Naive B cell (primary cell): ENCODE measurements at regions not wholly inside any gene's neighbourhood (a gene's known extent, or its start where the extent isn't known, plus 50 kb on each side); places are given as distances from the start of the nearest gene placed in this dataset.

Experiments
- ATAC-seq, 2 donors: fragments of 150-1000 bp; cut with Tn5 transposase; 2 replicates each; pipeline ENCODE4 v1.10.0; 2021; ENCODE audit warnings: low read depth in 2 of 2, mild to moderate bottlenecking in 2 of 2, moderate library complexity in 2 of 2
- DNase-seq: peaks from one replicate; pipeline ENCODE4 v3.0.0; 2022
- H3K27ac Mint-ChIP-seq, 6 donors: one replicate each; pipeline ENCODE4 v1.8.0; 2020 to 2022; ENCODE audit warnings: mild to moderate bottlenecking in 6 of 6, mixed read lengths in 6 of 6, moderate library complexity in 5 of 6, inconsistent platforms in 2 of 6
- H3K27me3 Mint-ChIP-seq, 3 donors: one replicate each; pipeline ENCODE4 v1.8.0; 2021 to 2022; ENCODE audit warnings: mixed read lengths in 3 of 3, mild to moderate bottlenecking in 1 of 3
- H3K36me3 Mint-ChIP-seq, 2 donors: one replicate each; pipeline ENCODE4 v1.8.0; 2020 to 2022; ENCODE audit warnings: mixed read lengths in 2 of 2, inconsistent platforms in 1 of 2, mild to moderate bottlenecking in 1 of 2
- H3K4me1 Mint-ChIP-seq, 3 donors: one replicate each; pipeline ENCODE4 v1.8.0; 2020 to 2022; ENCODE audit warnings: mixed read lengths in 3 of 3, inconsistent platforms in 1 of 3, mild to moderate bottlenecking in 1 of 3, moderate library complexity in 1 of 3
- H3K4me3 Mint-ChIP-seq, 8 donors: one replicate each; pipeline ENCODE4 v1.8.0; 2020 to 2022; ENCODE audit warnings: mild to moderate bottlenecking in 8 of 8, mixed read lengths in 8 of 8, moderate library complexity in 8 of 8, inconsistent platforms in 2 of 8
- H3K9me3 Mint-ChIP-seq, 7 donors: one replicate each; pipeline ENCODE4 v1.8.0; 2020 to 2022; ENCODE audit warnings: mixed read lengths in 7 of 7, mild to moderate bottlenecking in 5 of 7, inconsistent platforms in 2 of 7, moderate library complexity in 1 of 7

GRCh38 chr7:91343996-91344629 lies 79.9 kb downstream of the FZD1 start:
- peak overlapping the region in 2 of 8 donors; percentile 7 to 29 for H3K4me3 Mint-ChIP-seq
- H3K4me1 Mint-ChIP-seq: peaks cover 4 to 9% (median 6%) of the 10 kb centered on the region in 3 donors
- peak overlapping the region in 4 of 6 donors; percentile 5 to 92 (median 53) for H3K27ac Mint-ChIP-seq
- H3K27me3 Mint-ChIP-seq: peaks cover 0 to 5% (median 0%) of the 10 kb centered on the region in 3 donors
- ATAC-seq (no peak), DNase-seq (no peak)
- peaks cover 0 to 5% (median 0%) of the 10 kb centered on the region in 7 donors for H3K9me3 Mint-ChIP-seq
- H3K36me3 Mint-ChIP-seq: no peaks in the 10 kb centered on the region

- Mint-ChIP-seq H3K27me3 (peaks cover 0 to 5% (median 0%) of the 10 kb centered on the region in 3 donors), H3K4me1 (peaks cover 4 to 9% (median 6%) of the 10 kb centered on the region in 3 donors), H3K36me3 (no peaks in the 10 kb centered on the region), H3K4me3 (peak overlapping the region in 3 of 8 donors; percentile 10 to 41 (median 29)), H3K9me3 (peaks cover 0 to 6% (median 0%) of the 10 kb centered on the region in 7 donors), H3K27ac (no peak overlapping the region)
- ATAC-seq (peak; percentile 75 to 79), DNase-seq (no peak)
Observed at GRCh38 chr7:91344911-91345310, 80.7 kb downstream of the FZD1 start.

DNA sequence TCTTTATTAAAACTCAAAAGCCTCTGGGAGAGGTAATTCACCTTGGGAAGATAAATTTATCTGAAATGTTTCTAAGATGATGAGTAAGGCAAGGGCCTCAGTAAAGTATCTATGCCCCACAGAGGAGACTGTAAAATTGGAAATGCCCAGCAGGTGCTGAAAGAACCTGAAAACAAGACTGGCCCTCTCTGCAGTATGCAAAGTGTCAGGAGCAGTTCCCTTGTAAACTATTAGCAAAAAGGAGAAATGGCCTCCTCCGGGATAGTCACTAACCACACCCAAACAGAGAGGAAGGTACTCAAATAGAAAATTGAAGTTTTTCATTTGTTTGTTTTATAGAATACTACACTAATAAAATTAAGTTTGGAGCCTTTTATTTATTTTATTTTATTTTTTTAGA lies 81.2 kb downstream of the FZD1 start:
- DNase-seq (no peak), ATAC-seq (peak; percentile 60 to 73)
- H3K27ac Mint-ChIP-seq: no peak overlapping the region
- no peaks in the 10 kb centered on the region for H3K36me3 Mint-ChIP-seq
- H3K9me3 Mint-ChIP-seq: peaks cover 0 to 3% (median 0%) of the 10 kb centered on the region in 7 donors
- H3K27me3 Mint-ChIP-seq: peaks cover 0 to 5% (median 0%) of the 10 kb centered on the region in 3 donors
- peaks cover 4 to 9% (median 6%) of the 10 kb centered on the region in 3 donors for H3K4me1 Mint-ChIP-seq
- peak overlapping the region in 2 of 8 donors; percentile 29 to 41 for H3K4me3 Mint-ChIP-seq

DNA sequence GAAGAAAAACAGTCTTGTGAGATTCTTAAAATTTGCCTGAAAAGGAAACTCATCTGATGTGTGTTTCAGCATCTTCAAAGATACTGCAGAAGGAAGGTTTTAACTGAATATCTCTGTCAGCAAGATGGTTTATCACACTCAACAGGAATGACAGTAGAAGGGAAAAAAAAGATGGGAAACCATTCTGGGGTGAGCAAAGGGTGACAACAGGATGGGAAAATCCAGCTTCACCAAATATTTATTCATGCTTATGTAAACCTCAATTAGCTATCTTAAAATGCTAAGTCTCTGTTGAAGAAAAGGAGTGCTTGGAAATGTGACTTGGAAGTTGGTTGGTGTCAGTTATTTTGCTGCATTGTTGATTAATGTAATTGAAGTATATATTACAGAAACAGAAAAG lies 82.2 kb downstream of the FZD1 start:
- Mint-ChIP-seq H3K4me1 (peaks cover 4 to 9% (median 6%) of the 10 kb centered on the region in 3 donors), H3K9me3 (peaks cover 0 to 2% (median 0%) of the 10 kb centered on the region in 7 donors), H3K36me3 (no peaks in the 10 kb centered on the region), H3K27me3 (peaks cover 0 to under 1% (median 0%) of the 10 kb centered on the region in 3 donors), H3K4me3 (no peak overlapping the region), H3K27ac (peak overlapping the region in 1 of 6 donors; percentile 1)
- no peak for ATAC-seq
- no peak for DNase-seq

- no peak overlapping the region for H3K4me3 Mint-ChIP-seq
- H3K4me1 Mint-ChIP-seq: peaks cover 4 to 9% (median 6%) of the 10 kb centered on the region in 3 donors
- H3K36me3 Mint-ChIP-seq: no peaks in the 10 kb centered on the region
- H3K27ac Mint-ChIP-seq: no peak overlapping the region
- DNase-seq (no peak), ATAC-seq (no peak)
- H3K27me3 Mint-ChIP-seq: no peaks in the 10 kb centered on the region
- H3K9me3 Mint-ChIP-seq: peaks cover 0 to 2% (median 0%) of the 10 kb centered on the region in 7 donors
Observed at GRCh38 chr7:91347290-91347689, 83.1 kb downstream of the FZD1 start.

GRCh38 chr7:91348711-91349110 lies 84.5 kb downstream of the FZD1 start:
- H3K27me3 Mint-ChIP-seq: no peaks in the 10 kb centered on the region
- ATAC-seq (no peak), DNase-seq (no peak)
- peaks cover 0 to 2% (median 0%) of the 10 kb centered on the region in 7 donors for H3K9me3 Mint-ChIP-seq
- H3K4me1 Mint-ChIP-seq: peaks cover 1 to 4% (median 2%) of the 10 kb centered on the region in 3 donors
- H3K4me3 Mint-ChIP-seq: no peak overlapping the region
- H3K36me3 Mint-ChIP-seq: no peaks in the 10 kb centered on the region
- H3K27ac Mint-ChIP-seq: peak overlapping the region in 1 of 6 donors; percentile 39

- no peaks in the 10 kb centered on the region for H3K27me3 Mint-ChIP-seq
- no peak overlapping the region for H3K27ac Mint-ChIP-seq
- no peak for DNase-seq
- no peaks in the 10 kb centered on the region for H3K36me3 Mint-ChIP-seq
- ATAC-seq: no peak
- H3K4me1 Mint-ChIP-seq: no peaks in the 10 kb centered on the region
- peaks cover 0 to 2% (median 0%) of the 10 kb centered on the region in 7 donors for H3K9me3 Mint-ChIP-seq
- H3K4me3 Mint-ChIP-seq: no peak overlapping the region
Observed at GRCh38 chr7:91351374-91351773, 87.1 kb downstream of the FZD1 start.

- Mint-ChIP-seq H3K4me3 (no peak overlapping the region), H3K27me3 (no peaks in the 10 kb centered on the region), H3K4me1 (no peaks in the 10 kb centered on the region), H3K27ac (no peak overlapping the region), H3K36me3 (no peaks in the 10 kb centered on the region), H3K9me3 (peaks cover 0 to 2% (median 0%) of the 10 kb centered on the region in 7 donors)
- ATAC-seq (no peak), DNase-seq (no peak)
Observed at GRCh38 chr7:91352091-91352490, 87.9 kb downstream of the FZD1 start.

DNA sequence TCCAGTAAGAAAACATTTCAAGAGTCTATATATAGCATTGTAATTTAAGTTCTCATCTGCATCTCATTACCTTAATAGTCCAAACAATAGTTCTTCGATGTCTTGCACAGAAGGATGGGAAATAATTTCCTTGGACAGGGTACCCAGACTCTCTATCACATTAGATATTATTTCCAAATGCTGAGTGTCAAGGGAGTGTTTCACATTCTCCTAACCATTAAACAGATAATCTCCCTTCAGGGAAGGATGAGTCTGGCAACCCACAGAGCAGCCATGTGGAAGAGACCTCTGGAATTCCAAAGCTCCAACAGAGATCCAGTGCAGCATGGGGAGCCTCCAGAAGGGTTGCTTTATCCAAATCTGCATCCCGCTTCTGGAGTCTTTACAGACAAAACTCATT lies 89.6 kb downstream of the FZD1 start:
- no peaks in the 10 kb centered on the region for H3K4me1 Mint-ChIP-seq
- H3K27ac Mint-ChIP-seq: no peak overlapping the region
- H3K9me3 Mint-ChIP-seq: peaks cover 0 to 2% (median 0%) of the 10 kb centered on the region in 7 donors
- no peaks in the 10 kb centered on the region for H3K36me3 Mint-ChIP-seq
- DNase-seq: no peak
- peaks cover 0 to 4% (median 0%) of the 10 kb centered on the region in 3 donors for H3K27me3 Mint-ChIP-seq
- no peak overlapping the region for H3K4me3 Mint-ChIP-seq
- ATAC-seq: no peak

GRCh38 chr7:91355695-91356435 lies 91.6 kb downstream of the FZD1 start:
- Mint-ChIP-seq H3K36me3 (no peaks in the 10 kb centered on the region), H3K4me1 (no peaks in the 10 kb centered on the region), H3K4me3 (no peak overlapping the region), H3K27me3 (peaks cover 0 to 8% (median under 1%) of the 10 kb centered on the region in 3 donors), H3K27ac (no peak overlapping the region), H3K9me3 (no peaks in the 10 kb centered on the region)
- ATAC-seq: no peak
- DNase-seq: no peak

DNA sequence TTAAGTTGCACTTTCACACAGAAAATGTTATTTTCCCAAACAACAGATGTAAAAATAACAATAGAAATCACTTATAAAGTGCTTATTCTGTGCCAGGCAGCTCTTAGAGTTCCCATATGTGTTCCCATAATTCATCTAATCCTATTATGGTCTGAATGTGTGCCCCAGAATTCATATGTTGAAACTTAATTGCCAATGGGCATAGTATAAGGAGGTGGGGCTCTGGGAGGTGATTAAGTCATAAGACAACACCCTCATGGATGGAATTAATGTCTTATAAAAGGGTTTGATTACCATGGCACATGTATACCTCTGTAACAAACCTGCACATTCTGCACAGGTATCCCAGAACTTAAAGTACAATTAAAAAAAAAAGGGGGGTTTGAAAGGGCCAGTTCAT lies 92.7 kb downstream of the FZD1 start:
- Mint-ChIP-seq H3K4me1 (no peaks in the 10 kb centered on the region), H3K9me3 (no peaks in the 10 kb centered on the region), H3K36me3 (no peaks in the 10 kb centered on the region), H3K27me3 (peaks cover 0 to 15% (median 11%) of the 10 kb centered on the region in 3 donors), H3K27ac (no peak overlapping the region), H3K4me3 (no peak overlapping the region)
- no peak for ATAC-seq
- no peak for DNase-seq

DNA sequence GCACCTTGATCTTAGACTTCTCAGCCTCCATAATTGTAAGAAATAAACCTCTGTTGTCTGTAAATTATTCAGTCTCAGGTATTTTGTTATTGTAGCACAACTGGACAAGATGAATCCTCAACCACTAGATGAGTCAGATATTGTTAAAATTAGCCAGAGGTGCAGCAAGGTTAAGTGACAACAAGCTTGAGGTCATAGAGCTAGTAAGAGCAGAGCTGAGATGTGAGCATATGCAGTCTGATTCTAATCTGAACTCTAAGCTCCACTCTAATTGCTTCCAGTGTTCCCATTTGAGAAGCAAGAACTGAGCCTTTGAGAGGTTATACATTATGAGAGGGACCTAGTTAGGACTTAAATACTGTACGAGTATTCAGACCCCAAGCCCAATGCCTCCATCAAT lies 93.1 kb downstream of the FZD1 start:
- H3K27me3 Mint-ChIP-seq: peaks cover 0 to 18% (median 16%) of the 10 kb centered on the region in 3 donors
- H3K4me1 Mint-ChIP-seq: no peaks in the 10 kb centered on the region
- no peak overlapping the region for H3K27ac Mint-ChIP-seq
- H3K36me3 Mint-ChIP-seq: no peaks in the 10 kb centered on the region
- H3K4me3 Mint-ChIP-seq: no peak overlapping the region
- ATAC-seq (no peak), DNase-seq (no peak)
- no peaks in the 10 kb centered on the region for H3K9me3 Mint-ChIP-seq

DNA sequence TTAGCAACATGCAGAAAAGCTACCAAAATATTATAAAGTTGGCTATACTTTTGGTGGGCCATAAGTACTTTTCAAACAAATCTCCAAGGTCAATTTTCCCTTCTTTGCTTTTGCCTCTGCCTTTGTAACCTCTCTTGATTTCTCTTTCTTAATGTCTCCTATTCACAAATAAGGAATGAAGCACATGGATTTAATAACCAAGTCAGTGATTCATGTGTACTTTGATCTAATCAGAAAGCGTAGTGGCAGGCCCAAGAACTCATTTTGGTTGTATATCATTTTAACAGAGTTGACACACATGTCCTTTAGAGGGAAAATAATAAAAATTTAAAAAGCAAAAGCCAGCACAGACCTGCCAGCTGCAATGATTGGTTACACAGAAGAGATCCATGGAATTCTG lies 93.7 kb downstream of the FZD1 start:
- no peak overlapping the region for H3K4me3 Mint-ChIP-seq
- H3K9me3 Mint-ChIP-seq: no peaks in the 10 kb centered on the region
- H3K27me3 Mint-ChIP-seq: peaks cover 0 to 18% (median 17%) of the 10 kb centered on the region in 3 donors
- H3K36me3 Mint-ChIP-seq: no peaks in the 10 kb centered on the region
- no peaks in the 10 kb centered on the region for H3K4me1 Mint-ChIP-seq
- no peak overlapping the region for H3K27ac Mint-ChIP-seq
- ATAC-seq: no peak
- no peak for DNase-seq

DNA sequence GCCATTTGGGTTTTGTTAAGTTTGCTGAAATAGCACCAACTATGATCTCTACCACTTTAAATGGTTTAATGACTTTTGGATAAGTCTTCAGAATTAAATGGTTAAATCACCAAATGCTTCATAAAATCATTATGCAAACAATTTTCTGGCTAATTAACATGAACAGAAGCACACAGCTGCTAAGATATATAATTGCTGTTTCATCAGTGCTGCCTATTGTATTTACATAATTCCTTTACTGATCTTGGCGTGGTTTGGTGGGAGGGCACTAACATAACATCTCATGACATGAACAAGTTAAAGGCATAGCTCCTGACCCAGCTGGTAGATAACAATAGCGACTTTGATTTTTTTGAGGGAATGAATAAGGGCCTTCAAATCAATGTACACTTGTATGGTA lies 94.1 kb downstream of the FZD1 start:
- no peak overlapping the region for H3K4me3 Mint-ChIP-seq
- H3K9me3 Mint-ChIP-seq: no peaks in the 10 kb centered on the region
- no peaks in the 10 kb centered on the region for H3K4me1 Mint-ChIP-seq
- H3K27ac Mint-ChIP-seq: no peak overlapping the region
- DNase-seq: no peak
- H3K36me3 Mint-ChIP-seq: no peaks in the 10 kb centered on the region
- no peak for ATAC-seq
- H3K27me3 Mint-ChIP-seq: peaks cover 0 to 22% (median 17%) of the 10 kb centered on the region in 3 donors
